Tibial nerve (tissue), 4 donors: ENCODE measurements at regions not wholly inside any gene's neighbourhood (a gene's known extent, or its start where the extent isn't known, plus 50 kb on each side); places are given as distances from the start of the nearest gene placed in this dataset.

Source experiments
- CTCF ChIP-seq, 5 experiments: fragments of 200-600 bp in 3 of 5; fragments of 450-650 bp in 2 of 5; sonication (generic) in 3 of 5; IDR thresholded peaks; one replicate each; pipeline ENCODE4 v1.5.1; 2016 to 2019; ENCODE audit warnings: antibody characterized with exemption in 5 of 5, mild to moderate bottlenecking in 3 of 5, moderate library complexity in 2 of 5
- EP300 ChIP-seq, 2 donors: sonication (generic); formaldehyde crosslinking; IDR thresholded peaks; one replicate each; pipeline ENCODE4 v1.6.1; 2017; ENCODE audit warnings: antibody characterized with exemption in 2 of 2, mild to moderate bottlenecking in 1 of 2
- POLR2A ChIP-seq, 2 donors: fragments of 450-650 bp; IDR thresholded peaks; one replicate each; pipeline ENCODE4 v1.6.1; 2017; ENCODE audit warnings: antibody characterized with exemption in 2 of 2, mild to moderate bottlenecking in 2 of 2, moderate library complexity in 2 of 2

DNA sequence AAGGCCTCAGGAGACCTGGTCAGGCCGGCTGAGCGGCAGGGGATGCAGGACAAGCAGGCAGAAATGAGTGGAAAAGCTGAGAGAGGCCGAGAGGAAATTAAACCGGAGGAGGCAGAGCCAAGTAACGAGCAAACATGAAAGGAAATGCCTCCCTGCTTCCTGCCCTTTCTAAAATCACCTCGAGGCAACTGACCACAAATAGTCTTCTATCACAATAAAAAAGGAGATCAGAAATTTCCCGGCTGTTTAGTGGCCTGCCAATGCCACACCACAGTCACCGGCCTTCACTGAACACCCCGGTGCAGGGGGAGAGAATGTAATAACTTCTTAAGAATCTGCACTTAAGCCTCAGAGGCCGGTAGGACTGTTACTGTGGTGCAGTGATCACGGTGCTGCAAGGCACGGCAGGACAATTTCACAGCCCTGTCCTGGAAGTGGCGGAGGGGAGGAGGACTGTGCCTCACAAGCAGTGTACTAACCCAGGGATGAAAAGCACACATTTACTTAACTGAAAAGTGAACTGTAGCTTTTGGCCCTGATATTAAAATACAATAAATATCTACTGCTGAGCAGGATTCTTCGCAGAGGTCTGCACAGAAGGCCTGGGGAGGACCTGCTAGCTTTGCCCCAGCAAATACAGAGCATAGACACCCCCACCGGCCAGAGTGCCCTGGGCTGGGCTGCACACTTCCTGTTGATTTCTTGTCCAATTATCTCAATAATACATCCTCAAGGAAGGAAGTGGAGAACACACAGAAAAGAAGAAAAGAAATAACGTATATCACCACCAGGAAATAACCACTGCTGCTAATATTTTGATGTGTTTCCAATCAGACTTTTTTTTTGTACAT, 183.5 kb upstream of the NSMCE3 start:
- no peak for TF ChIP-seq CTCF (IDR thresholded peaks at IDR 0.05)
- TF ChIP-seq POLR2A (IDR thresholded peaks at IDR 0.05) = no peak
- no peak for TF ChIP-seq EP300 (IDR thresholded peaks at IDR 0.05)
